ENCODE measurements at regions not wholly inside any gene's neighbourhood (a gene's known extent, or its start where the extent isn't known, plus 50 kb on each side); places are given as distances from the start of the nearest gene placed in this dataset.

- in situ Hi-C loops (cut with MboI; ENCODE audit: low sequenced_read_pairs in 4 of 4), result no loop called here
Measured at GRCh38 chr2:176584333-176584732, 315.1 kb downstream of the MTX2 start.

GRCh38 chr2:176585291-176585690 is 316.0 kb downstream of the MTX2 start:
- in situ Hi-C loops (cut with MboI; ENCODE audit: low sequenced_read_pairs in 4 of 4), result no loop called here
- Histone ChIP-seq H3K9me3 (no peaks in the 10 kb centered on the region), H3K4me3 (no peak overlapping the region), H3K27me3 (no peaks in the 10 kb centered on the region), H3K27ac (no peak overlapping the region), H3K4me1 (no peaks in the 10 kb centered on the region), H3K36me3 (no peaks in the 10 kb centered on the region)
- DNase-seq, result no peak
- ATAC-seq, result no peak
- intact Hi-C loops (cut with DNase I; ENCODE audit: low total_unique reads), result no loop called here
- TF ChIP-seq POLR2A (IDR thresholded peaks at IDR 0.05) (no peak), CTCF (IDR thresholded peaks at IDR 0.05 in 4 of 5, conservative IDR thresholded peaks at IDR 0.05 in 1 of 5) (no peak)

More at GRCh38 chr2:176584333-176584732, 315.1 kb downstream of the MTX2 start:
- TF ChIP-seq POLR2A (IDR thresholded peaks at IDR 0.05), result no peak
- TF ChIP-seq CTCF (IDR thresholded peaks at IDR 0.05 in 4 of 5, conservative IDR thresholded peaks at IDR 0.05 in 1 of 5), result no peak
- Histone ChIP-seq H3K36me3 (no peaks in the 10 kb centered on the region), H3K4me1 (no peaks in the 10 kb centered on the region), H3K27me3 (no peaks in the 10 kb centered on the region), H3K9me3 (no peaks in the 10 kb centered on the region), H3K4me3 (no peak overlapping the region), H3K27ac (no peak overlapping the region)
- no peak for ATAC-seq
- intact Hi-C loops (cut with DNase I; ENCODE audit: low total_unique reads), result no loop called here
- no peak for DNase-seq

- H3K27me3 ChIP-seq, result no peaks in the 10 kb centered on the region
- no peaks in the 10 kb centered on the region for H3K36me3 ChIP-seq
- no peak overlapping the region for H3K4me3 ChIP-seq
- TF ChIP-seq CTCF (IDR thresholded peaks at IDR 0.05 in 4 of 5, conservative IDR thresholded peaks at IDR 0.05 in 1 of 5), result no peak
- no peak for TF ChIP-seq POLR2A (IDR thresholded peaks at IDR 0.05)
- no peaks in the 10 kb centered on the region for H3K9me3 ChIP-seq
- intact Hi-C loops (cut with DNase I; ENCODE audit: low total_unique reads), result no loop called here
- no peaks in the 10 kb centered on the region for H3K4me1 ChIP-seq
- no peak for DNase-seq
- in situ Hi-C loops (cut with MboI; ENCODE audit: low sequenced_read_pairs in 4 of 4), result no loop called here
- H3K27ac ChIP-seq, result no peak overlapping the region
- ATAC-seq, result no peak
Measured at GRCh38 chr2:176585791-176586190, 316.5 kb downstream of the MTX2 start.

- H3K27me3 ChIP-seq, result no peaks in the 10 kb centered on the region
- DNase-seq (no peak), ATAC-seq (no peak)
- no peaks in the 10 kb centered on the region for H3K9me3 ChIP-seq
- H3K27ac ChIP-seq, result no peak overlapping the region
- TF ChIP-seq POLR2A (IDR thresholded peaks at IDR 0.05) (no peak), CTCF (IDR thresholded peaks at IDR 0.05 in 4 of 5, conservative IDR thresholded peaks at IDR 0.05 in 1 of 5) (no peak)
- no peak overlapping the region for H3K4me3 ChIP-seq
- H3K4me1 ChIP-seq, result no peaks in the 10 kb centered on the region
- in situ Hi-C loops (cut with MboI; ENCODE audit: low sequenced_read_pairs in 4 of 4), result no loop called here
- intact Hi-C loops (cut with DNase I; ENCODE audit: low total_unique reads), result no loop called here
- no peaks in the 10 kb centered on the region for H3K36me3 ChIP-seq
Measured at GRCh38 chr2:176589287-176589686, 320.0 kb downstream of the MTX2 start.

- ATAC-seq (no peak), DNase-seq (no peak)
- in situ Hi-C loops (cut with MboI; ENCODE audit: low sequenced_read_pairs in 4 of 4), result no loop called here
- Histone ChIP-seq H3K4me1 (no peaks in the 10 kb centered on the region), H3K27me3 (no peaks in the 10 kb centered on the region), H3K9me3 (no peaks in the 10 kb centered on the region), H3K27ac (no peak overlapping the region), H3K36me3 (no peaks in the 10 kb centered on the region), H3K4me3 (no peak overlapping the region)
- intact Hi-C loops (cut with DNase I; ENCODE audit: low total_unique reads), result no loop called here
- no peak for TF ChIP-seq POLR2A (IDR thresholded peaks at IDR 0.05)
- TF ChIP-seq CTCF (IDR thresholded peaks at IDR 0.05 in 4 of 5, conservative IDR thresholded peaks at IDR 0.05 in 1 of 5), result no peak
Measured at GRCh38 chr2:176589825-176590440, 320.7 kb downstream of the MTX2 start.
